ENCODE measurements at regions not wholly inside any gene's neighbourhood (a gene's known extent, or its start where the extent isn't known, plus 50 kb on each side); places are given as distances from the start of the nearest gene placed in this dataset.
A peak's percentile ranks its signal among the peaks of the same experiment; 100 is the strongest.

DNA sequence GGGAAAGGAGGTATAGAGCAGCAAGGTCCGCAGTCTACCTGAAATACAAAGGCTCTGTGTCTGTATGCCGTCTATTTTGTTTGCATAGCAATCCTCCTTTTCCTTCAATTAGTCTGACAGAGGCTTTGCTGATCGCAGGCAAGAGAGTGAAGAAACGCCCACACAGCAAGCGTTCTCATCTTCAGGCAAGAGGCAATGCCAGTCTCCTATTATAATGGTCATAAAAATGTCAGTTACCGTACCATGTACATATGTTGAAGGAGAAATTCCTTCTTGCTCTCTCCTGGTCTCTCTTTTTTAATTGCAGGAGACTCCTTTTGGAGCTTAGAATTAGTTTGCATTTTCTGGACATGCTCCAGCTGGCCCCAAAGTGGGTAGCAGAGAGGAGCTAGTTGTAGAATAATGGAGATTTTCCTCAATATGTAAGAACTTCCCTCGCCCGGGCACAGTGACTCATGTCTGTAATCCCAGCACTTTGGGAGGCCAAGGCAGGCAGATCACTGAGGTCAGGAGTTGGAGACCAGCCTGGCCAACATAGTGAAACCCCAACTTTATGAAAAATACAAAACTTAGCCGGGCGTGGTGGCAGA is 139.5 kb downstream of the PFKFB3 start:
- no peak for DNase-seq (ENCODE audit: low read depth)

DNA sequence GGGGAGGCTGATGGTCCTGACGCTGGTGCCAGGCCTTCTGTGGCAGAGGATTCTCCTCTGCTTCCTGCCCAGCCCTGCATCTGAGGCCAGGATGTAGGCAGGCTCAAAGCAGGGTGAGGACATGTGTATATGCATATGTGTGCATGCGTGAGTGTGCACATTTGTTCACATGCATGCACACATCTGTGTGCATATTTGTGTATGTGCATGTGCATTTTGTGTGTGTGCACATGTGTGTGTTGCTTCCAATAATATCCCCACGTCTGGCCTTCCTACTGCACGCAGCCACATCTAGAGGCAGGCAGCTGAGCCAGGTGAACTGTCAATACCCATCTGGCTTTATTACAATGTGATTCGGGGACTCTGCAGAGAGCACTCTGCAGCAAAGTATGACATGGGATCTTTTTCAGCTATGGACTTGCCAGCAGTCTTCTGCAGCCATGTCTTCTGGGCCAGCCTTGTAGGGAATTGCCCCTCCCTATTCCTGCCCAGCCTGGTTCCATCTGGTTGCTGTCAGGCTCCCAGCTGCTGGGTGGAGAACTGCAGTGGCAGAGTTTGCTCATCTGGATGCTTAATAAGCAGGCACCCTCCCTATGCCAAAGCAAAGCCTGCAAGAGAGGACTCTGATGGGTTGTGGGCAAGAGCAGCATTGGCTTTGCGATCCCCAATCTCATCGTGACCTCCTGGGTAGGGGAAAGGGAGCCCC is 140.7 kb downstream of the PFKFB3 start:
- no peak for DNase-seq (ENCODE audit: low read depth)

DNA sequence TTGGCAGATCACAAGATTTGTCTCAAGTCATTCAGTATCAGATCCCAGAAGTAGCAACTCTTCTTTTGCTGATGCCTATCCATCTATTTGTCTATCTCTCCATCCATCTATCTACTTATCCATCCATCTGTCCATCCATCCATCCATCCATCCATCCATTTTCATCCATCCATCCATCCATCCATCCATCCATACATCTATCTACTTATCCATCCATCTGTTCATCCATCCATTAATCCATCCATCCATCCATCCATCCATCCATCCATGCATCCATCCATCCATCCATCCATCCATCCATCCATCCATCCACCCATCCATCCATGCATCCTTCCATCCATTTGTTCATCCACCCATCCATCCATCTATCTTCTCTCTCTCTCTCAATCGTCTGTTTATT is 142.7 kb downstream of the PFKFB3 start:
- no peak for DNase-seq (ENCODE audit: low read depth)

DNA sequence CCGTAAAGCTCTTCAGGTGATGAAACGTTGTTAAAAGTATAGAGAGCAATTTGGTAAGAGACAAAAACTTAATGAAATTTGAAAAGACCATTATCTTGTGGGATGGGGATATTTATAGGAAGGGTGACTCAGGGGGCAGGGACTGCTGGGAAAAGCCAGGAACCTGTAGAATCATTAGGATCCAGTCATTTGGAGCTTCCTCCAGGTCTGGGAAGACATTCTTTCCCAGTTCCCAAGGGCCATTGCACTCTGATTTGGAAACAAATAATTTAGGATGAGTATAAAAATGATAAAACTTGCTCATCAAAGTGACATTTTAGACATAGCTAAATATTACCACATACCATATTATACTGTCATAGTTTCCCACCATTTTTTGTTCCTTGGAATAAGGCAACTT is 143.9 kb downstream of the PFKFB3 start:
- peak; percentile 89 for DNase-seq (ENCODE audit: low read depth)

DNA sequence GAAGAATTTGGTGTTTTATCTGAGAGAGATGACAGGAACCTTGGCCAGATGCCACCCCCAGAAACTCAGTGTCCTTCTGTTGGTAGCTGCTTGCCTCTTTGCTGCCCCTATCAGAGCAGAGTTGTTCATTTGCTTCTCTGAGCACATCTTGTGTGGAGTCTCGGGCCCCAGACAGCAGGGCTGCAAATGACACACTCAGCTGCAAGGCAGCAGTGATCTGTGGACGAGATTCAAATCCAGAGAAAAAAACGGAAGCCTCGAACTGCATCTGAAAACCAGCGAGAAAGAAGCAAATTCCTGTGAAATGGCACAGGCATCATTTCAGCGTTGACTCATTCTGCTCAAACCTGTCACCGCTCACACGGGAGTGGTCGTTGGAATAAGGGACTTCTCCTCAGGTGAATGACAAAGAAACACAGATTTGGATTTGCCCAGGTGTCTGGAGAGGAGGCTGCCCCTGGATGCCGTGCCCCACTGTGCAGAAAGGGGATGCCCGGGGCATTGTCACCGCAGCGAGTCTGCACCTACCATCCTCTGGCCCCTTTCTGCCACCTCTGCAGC is 144.7 kb downstream of the PFKFB3 start:
- peak; percentile 48 for DNase-seq (ENCODE audit: low read depth)

DNA sequence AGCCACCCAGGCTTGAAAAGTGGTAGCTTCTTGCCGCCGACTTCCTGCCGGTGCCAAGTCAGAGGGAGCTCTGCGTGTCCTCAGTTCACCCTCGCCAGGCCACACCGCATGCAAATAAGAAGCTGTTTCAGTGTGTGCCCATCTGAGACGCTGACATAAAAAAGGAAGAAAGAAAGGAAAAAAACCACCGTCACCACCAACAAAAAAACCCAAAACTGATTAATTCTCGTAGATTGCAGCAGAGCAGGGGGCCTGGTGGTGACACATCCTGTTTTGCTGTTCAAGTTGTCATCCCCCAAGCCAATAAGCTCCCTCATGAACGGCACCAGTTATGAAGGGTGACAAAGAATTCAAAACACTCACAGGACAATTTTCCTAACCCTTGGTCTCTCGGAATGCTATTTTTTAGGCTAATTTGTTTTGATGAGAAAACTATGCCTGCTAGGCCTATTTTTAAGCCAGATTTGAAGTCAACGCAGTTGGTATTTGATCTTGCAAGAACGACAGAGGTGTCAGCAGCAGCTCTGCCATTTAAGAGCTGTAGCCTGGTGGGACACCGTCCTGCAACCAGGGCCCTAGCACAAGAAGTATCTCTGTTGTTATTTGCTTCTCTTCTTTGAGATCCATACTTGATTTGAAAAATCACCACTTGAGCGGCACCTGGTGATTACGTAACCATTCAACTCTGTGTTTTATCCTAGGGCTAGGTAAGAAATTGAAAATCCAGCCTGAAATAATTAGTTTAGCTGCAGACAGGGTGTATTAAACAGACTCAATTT is 145.6 kb downstream of the PFKFB3 start:
- peak; percentile 44 for DNase-seq (ENCODE audit: low read depth)

DNA sequence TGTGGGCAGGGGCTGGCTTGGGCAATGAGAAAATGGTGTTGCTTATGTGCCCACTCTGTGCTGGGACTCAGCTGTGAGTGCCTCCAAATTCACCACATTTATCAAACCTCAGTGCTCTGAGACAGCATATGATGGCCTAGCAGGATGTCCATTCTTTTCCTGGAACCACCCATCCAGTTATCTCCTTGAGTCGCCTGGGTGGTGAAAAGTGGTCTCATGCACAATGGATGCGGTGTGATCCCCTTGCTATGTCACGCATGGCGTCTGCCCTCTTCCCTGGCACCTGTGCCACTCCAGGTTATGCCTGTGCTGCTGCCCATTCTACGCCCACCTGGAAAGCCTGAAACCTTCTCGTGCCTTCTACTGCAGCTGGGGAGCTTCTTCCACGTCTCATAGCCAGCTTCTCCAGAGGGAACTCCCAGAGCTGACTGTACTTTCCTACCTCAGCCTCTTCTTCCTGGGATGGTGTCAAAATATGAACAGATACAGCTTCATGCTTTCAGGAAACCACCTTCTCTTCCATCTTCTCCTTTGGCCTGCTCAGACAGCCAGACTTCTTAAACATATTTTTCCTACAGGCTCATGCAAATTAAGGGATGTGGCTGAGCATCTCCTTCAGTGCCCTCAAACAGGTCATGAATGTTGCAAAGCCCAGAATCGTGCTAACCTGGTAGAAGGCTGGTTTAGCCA is 147.3 kb downstream of the PFKFB3 start:
- DNase-seq (ENCODE audit: low read depth) = no peak

DNA sequence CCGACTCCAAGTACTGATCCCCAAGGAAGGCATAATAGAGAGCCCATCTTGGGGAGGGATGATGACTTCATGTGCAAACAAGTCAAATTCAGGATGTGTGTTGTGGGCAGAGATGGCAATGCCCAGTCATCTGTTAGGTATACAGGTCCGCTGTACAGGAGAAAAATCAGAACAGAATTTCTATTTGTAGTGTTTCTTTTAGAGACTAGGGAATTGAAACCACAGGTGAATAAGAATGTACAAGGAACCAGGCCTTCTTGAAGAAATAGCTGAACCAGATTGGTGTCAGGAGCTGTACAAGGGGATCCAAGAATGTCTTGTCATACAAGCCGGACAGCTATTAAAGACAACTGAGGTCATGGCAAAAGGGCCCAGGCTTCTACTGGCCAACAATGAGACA is 147.9 kb downstream of the PFKFB3 start:
- no peak for DNase-seq (ENCODE audit: low read depth)

DNA sequence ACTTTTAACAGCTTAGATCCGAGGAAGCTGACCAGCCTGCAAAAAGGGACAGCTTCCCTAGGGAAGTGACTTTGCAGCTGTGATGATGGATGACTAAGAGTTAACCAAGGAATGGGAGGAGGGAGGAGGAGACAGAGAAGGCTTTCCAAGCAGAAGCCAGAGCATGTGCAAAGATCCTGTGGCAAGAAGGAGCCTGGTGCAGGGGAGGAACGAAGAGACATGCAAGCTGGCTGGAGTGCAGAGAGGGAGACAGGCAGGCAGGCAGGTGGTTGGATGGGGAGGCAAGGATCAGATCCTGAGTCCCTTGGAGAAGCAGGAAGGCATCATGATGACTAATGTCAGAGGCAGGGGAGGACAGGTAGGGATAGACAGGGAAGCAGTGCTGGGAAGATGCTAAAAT is 148.8 kb downstream of the PFKFB3 start:
- DNase-seq (ENCODE audit: low read depth) = peak; percentile 30

DNA sequence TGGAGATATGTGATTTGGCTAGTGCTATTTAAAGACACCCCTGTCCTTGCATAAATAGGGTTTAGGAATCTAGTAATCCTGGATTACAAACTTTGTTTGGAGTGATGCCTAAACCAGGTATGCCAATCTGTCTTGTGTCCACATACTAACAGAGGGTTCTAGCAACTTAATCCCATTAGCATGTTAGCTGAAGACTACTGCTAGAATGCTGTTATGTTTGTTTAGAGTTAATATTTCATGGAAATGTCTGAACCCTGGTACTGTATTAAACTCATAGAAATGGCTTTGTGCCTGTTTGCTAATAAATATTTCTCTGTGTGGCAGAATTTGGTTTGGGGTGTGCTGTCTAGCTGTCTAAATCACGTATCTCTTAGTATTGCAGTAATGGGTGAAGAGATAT is 150.8 kb downstream of the PFKFB3 start:
- DNase-seq (ENCODE audit: low read depth) = no peak

DNA sequence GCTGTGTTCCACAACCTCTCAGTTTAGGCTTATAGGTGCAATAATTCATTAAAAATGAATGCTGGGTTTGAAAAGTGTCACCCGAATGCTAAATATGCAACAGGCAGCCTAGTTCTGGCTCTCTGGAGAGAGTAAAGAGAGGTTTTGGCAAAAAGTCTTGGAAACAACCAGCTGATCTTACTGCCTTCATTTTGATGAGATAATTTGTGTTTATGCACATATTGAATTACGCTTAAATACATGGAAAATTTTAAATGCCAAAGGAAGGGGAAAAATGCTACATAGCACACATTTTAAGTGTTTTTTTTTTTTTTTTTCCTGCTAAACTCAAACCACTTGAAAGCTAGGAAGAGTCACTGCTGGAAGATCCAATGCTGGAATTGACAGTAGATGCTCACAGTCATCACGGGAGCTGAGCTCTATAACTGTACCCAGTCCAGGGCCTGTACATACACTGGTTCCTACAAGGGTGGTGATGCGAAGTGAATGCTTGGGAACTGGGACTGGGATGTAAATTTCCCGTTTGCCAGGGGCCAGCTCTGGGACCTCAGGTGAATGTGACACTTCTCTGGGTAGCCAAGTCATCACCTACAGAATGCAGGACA is 151.5 kb downstream of the PFKFB3 start:
- no peak for DNase-seq (ENCODE audit: low read depth)

DNA sequence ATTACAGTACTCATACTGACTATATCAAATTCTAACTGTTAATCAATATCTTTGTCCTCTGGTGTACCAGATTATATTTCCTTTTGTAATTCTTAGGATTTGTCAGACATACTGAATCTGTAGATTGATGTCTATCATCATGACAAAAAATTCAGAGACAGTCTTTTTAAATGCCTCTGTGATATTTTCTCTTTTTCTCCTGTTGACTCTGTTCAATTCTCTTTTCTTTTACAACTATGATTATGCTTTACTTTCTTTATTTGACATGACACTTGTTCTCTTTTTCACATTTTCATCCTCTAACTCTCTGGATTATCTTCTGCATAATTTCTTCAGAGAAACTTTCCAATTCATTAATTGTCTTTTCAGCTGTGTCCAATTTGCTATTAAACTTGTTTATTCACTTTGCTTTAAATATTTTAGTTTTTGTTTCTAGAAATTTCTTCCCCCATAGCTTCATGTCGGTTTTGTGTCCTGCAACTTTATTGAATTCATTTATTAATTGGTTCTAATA is 153.6 kb downstream of the PFKFB3 start:
- no peak for DNase-seq (ENCODE audit: low read depth)

DNA sequence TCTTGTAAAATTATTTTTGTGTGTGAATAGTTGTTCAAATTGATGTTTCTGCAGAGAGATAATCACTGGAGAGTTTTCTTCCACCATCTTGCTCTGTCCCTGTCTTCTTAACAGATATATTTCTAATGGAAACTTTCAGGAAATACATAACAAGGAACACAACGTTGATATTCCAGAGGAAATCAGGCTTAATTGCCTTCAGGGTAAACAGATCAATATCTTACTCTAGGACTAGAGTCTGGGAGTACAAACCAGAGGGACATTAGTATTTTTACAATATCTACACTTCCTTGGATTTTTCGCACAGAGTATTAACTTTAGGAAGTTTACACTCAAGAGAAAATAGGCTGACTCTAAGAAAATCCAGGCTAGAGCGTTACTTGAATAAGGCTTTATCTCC is 159.1 kb downstream of the PFKFB3 start:
- no peak for DNase-seq (ENCODE audit: low read depth)

DNA sequence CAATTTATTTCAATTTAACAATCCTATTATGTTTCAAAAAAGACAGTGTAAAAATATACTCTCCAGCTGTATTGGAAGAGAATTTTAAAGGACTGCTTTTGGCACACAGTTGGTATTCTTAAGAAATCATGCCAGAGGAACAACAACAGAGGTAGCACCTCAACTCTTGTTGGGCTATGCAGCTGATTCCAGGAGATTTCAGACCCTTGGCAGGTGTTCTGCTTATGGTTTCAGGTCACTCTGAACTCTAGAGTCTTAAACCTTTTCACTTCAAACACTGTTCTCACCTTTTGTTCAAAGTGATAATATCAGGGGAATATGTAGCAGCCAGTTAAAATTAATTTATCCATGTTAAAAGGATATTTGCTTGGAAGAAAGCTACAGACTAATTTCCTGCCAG is 160.1 kb downstream of the PFKFB3 start:
- no peak for DNase-seq (ENCODE audit: low read depth)

DNA sequence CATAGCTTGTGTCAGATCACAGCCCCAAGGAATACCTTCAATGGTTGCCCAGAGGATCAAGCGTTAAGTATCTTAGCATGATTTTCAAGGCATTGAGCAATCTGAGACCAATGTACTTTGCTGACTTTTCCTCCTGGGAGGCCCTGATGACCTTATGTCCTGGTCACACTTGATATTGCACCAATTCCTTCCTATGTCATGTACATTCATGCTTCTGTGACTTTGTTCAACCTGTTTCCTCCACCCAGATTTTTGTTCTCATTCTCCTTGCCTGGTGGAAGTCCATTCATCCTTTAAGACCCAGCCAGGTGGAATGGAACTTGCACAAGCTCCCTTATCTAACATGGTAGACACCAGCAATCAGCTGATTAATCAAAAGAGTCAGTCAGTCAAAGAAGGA is 160.8 kb downstream of the PFKFB3 start:
- no peak for DNase-seq (ENCODE audit: low read depth)

DNA sequence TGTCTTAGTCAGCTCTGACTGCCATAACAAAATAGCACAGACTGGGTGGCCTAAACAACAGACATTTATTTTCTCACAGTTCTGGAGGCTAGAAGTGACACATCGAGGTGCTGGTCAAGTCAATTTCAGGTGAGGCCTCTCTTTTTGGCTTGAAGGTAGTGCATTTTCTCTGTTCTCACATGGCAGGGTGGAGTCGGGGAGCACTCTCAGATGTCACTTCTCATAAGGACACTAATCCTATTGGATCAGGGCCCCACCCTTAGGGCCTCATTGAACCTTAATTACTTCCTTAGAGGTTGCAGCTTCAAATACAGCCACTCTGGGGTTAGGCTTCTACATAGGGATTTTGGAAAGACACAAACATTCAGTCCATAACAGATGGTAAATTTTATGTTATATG is 161.6 kb downstream of the PFKFB3 start:
- DNase-seq (ENCODE audit: low read depth) = no peak

DNA sequence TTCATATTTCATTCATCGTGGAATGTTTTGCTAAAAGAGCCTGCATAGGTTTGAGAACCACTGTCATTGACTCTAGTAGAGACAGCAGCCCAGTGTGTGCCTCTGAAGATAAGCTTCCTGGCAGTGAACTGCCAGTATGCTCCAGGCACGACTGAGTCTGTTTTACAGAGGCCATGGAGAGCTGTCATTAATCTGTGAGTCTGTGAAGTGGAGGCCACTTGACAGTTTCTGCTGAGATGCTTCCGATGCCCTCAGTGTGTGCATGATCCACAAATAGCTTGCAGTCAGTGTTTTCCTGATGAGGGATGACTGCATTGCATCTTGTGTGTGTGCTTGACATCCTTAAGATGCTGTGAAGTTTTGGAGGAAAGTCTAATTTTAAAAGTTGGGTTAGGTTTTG is 162.2 kb downstream of the PFKFB3 start:
- peak; percentile 40 for DNase-seq (ENCODE audit: low read depth)

DNA sequence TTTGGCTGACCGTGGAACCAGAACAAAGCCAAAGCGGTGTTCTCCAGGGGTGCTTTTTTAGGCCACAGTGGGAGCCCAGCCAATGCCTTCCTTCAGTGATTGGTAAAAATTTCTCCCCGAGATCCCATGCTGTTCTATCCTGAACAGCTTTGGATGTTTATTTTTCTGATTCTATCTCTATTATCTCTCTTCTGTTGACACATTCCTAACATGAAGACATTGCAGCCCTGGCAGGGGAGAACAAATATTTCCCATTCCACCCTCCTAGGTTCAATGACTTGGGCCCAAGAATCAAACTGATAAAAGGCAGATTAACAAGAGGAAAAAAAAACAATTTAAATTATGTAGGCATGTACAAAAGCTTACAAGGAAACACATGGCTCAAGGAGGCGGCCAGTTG is 162.7 kb downstream of the PFKFB3 start:
- peak; percentile 80 for DNase-seq (ENCODE audit: low read depth)

Measured in EH (cell line).